Ishikawa (cell line): ENCODE measurements at regions not wholly inside any gene's neighbourhood (a gene's known extent, or its start where the extent isn't known, plus 50 kb on each side); places are given as distances from the start of the nearest gene placed in this dataset.

ENCODE experiments used
- EGR1 ChIP-seq: IDR thresholded peaks from 2 replicates; pipeline ENCODE4 v1.6.1; 2012
- EP300 ChIP-seq: IDR thresholded peaks from 2 replicates; pipeline ENCODE4 v1.6.1; 2012; ENCODE audit warnings: borderline replicate concordance
- FOXM1 ChIP-seq: IDR thresholded peaks from 2 replicates; pipeline ENCODE4 v1.6.1; 2012; ENCODE audit warnings: low read depth, borderline replicate concordance
- MAX ChIP-seq: IDR thresholded peaks from 2 replicates; pipeline ENCODE4 v1.6.1; 2012
- REST ChIP-seq: IDR thresholded peaks from 2 replicates; pipeline ENCODE4 v1.6.1; 2012; ENCODE audit warnings: low read depth, mild to moderate bottlenecking
- TAF1 ChIP-seq: IDR thresholded peaks from 2 replicates; pipeline ENCODE4 v1.6.1; 2012; ENCODE audit warnings: low read depth, mild to moderate bottlenecking
- TEAD4 ChIP-seq: IDR thresholded peaks from 2 replicates; pipeline ENCODE4 v1.6.1; 2012
- USF1 ChIP-seq: IDR thresholded peaks from 2 replicates; pipeline ENCODE4 v1.6.1; 2012

- TF ChIP-seq MAX (no peak), USF1 (no peak), FOXM1 (no peak), REST (no peak), TEAD4 (no peak), EP300 (no peak), TAF1 (no peak), EGR1 (no peak)
Observed at GRCh38 chr1:220356981-220357850, 85.0 kb upstream of the RAB3GAP2 start.
